ENCODE measurements at regions not wholly inside any gene's neighbourhood (a gene's known extent, or its start where the extent isn't known, plus 50 kb on each side); places are given as distances from the start of the nearest gene placed in this dataset.

- no peak for TF ChIP-seq CTCF (IDR thresholded peaks at IDR 0.05; ENCODE audit: extremely low read depth in 1 of 2, insufficient read depth in 1 of 2, low read depth in 1 of 2, low read length in 2 of 2)
- TF ChIP-seq EZH2 (IDR thresholded peaks at IDR 0.05; ENCODE audit: borderline replicate concordance, low read depth, low read length, severe bottlenecking) = no peak
- no peak for TF ChIP-seq POLR2AphosphoS5 (IDR thresholded peaks at IDR 0.05; ENCODE audit: insufficient read depth, low read depth, low read length)
Observed at GRCh38 chr2:19225126-19225525, 133.3 kb downstream of the OSR1 start.

Measured in endothelial cell of umbilical vein (primary cell).